Tibial nerve (tissue), 4 donors: ENCODE measurements at regions not wholly inside any gene's neighbourhood (a gene's known extent, or its start where the extent isn't known, plus 50 kb on each side); places are given as distances from the start of the nearest gene placed in this dataset.
"Not testable (repeated sequence)": the region's sequence is repeated elsewhere in the genome, so short reads cannot be mapped to it uniquely, and the experiment has no call there.

Experiments
- DNase-seq, 2 donors: peaks; one replicate each; pipeline ENCODE4 v3.0.0-alpha.2; 2019; ENCODE audit warnings: low spot score in 2 of 2
- H3K27ac ChIP-seq, 4 donors: fragments of 200-600 bp; sonication (generic) in 3 of 4; one replicate each; pipeline ENCODE4 v1.5.1; 2017 to 2019; ENCODE audit warnings: mild to moderate bottlenecking in 1 of 4
- H3K27me3 ChIP-seq, 2 donors: fragments of 200-600 bp; sonication (generic) in 1 of 2; one replicate each; pipeline versions ENCODE4 v1.5.1 to v1.6.0; 2017 to 2019
- H3K36me3 ChIP-seq, 3 donors: fragments of 200-600 bp; sonication (generic); one replicate each; pipeline ENCODE4 v1.5.1; 2018 to 2019
- H3K4me1 ChIP-seq, 4 donors: fragments of 200-600 bp; sonication (generic) in 3 of 4; one replicate each; pipeline ENCODE4 v1.5.1; 2017 to 2019
- H3K4me3 ChIP-seq, 4 donors: fragments of 200-600 bp; sonication (generic) in 3 of 4; one replicate each; pipeline ENCODE4 v1.5.1; 2017 to 2019; ENCODE audit warnings: mild to moderate bottlenecking in 1 of 4, moderate library complexity in 1 of 4
- H3K9me3 ChIP-seq, 4 donors: fragments of 200-600 bp; sonication (generic) in 3 of 4; one replicate each; pipeline ENCODE4 v1.5.1; 2017 to 2019
- EP300 ChIP-seq, 2 donors: sonication (generic); formaldehyde crosslinking; IDR thresholded peaks; one replicate each; pipeline ENCODE4 v1.6.1; 2017; ENCODE audit warnings: antibody characterized with exemption in 2 of 2, mild to moderate bottlenecking in 1 of 2
- POLR2A ChIP-seq, 2 donors: fragments of 450-650 bp; IDR thresholded peaks; one replicate each; pipeline ENCODE4 v1.6.1; 2017; ENCODE audit warnings: antibody characterized with exemption in 2 of 2, mild to moderate bottlenecking in 2 of 2, moderate library complexity in 2 of 2
- WGBS, 2 donors: methylation state at CpG; one replicate each; pipeline ENCODE4 v1.1.5; 2018; 5-methylcytosine and 5-hydroxymethylcytosine counted together
- TF ChIP-seq, protein P1 (sequence below), 5 experiments: fragments of 200-600 bp in 3 of 5; fragments of 450-650 bp in 2 of 5; sonication (generic) in 3 of 5; IDR thresholded peaks; one replicate each; pipeline ENCODE4 v1.5.1; 2016 to 2019; ENCODE audit warnings: antibody characterized with exemption in 5 of 5, mild to moderate bottlenecking in 3 of 5, moderate library complexity in 2 of 5

DNA sequence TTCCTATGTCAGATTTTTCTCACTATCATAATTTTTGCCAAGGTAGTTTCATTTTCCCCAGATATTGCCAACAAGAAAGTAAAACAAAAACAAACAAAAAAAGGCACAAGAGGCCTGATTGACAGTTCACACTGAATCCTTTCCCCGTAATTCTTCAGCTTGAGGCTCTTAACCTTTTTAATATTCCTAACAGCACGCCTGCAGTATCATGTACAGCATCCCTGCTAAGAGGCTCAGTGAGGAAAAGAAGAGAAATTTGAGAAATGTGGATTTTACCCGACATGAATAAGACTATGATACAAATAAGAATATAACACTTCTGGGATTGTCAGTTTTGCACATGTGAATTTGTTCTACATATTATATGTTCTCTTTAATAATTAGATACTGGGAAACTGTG, 182.4 kb upstream of the CDK1 start:
- Histone ChIP-seq H3K4me3 (no peak overlapping the region), H3K27me3 (no peaks in the 10 kb centered on the region), H3K27ac (no peak overlapping the region), H3K36me3 (no peaks in the 10 kb centered on the region), H3K4me1 (no peaks in the 10 kb centered on the region), H3K9me3 (no peaks in the 10 kb centered on the region)
- no peak for DNase-seq
- TF ChIP-seq POLR2A (IDR thresholded peaks at IDR 0.05) (no peak), EP300 (IDR thresholded peaks at IDR 0.05) (no peak)
- TF ChIP-seq, protein P1, sequence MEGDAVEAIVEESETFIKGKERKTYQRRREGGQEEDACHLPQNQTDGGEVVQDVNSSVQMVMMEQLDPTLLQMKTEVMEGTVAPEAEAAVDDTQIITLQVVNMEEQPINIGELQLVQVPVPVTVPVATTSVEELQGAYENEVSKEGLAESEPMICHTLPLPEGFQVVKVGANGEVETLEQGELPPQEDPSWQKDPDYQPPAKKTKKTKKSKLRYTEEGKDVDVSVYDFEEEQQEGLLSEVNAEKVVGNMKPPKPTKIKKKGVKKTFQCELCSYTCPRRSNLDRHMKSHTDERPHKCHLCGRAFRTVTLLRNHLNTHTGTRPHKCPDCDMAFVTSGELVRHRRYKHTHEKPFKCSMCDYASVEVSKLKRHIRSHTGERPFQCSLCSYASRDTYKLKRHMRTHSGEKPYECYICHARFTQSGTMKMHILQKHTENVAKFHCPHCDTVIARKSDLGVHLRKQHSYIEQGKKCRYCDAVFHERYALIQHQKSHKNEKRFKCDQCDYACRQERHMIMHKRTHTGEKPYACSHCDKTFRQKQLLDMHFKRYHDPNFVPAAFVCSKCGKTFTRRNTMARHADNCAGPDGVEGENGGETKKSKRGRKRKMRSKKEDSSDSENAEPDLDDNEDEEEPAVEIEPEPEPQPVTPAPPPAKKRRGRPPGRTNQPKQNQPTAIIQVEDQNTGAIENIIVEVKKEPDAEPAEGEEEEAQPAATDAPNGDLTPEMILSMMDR (IDR thresholded peaks at IDR 0.05), result no peak
- WGBS, 2 donors, result 84 to 89% methylated on average over 3 of the region's 3 CpGs

GRCh38 chr10:60594476-60595051, 183.7 kb upstream of the CDK1 start:
- H3K27me3 ChIP-seq, result no peaks in the 10 kb centered on the region
- TF ChIP-seq POLR2A (IDR thresholded peaks at IDR 0.05), result no peak
- no peak for TF ChIP-seq EP300 (IDR thresholded peaks at IDR 0.05)
- TF ChIP-seq, protein P1 (IDR thresholded peaks at IDR 0.05), result no peak

DNA sequence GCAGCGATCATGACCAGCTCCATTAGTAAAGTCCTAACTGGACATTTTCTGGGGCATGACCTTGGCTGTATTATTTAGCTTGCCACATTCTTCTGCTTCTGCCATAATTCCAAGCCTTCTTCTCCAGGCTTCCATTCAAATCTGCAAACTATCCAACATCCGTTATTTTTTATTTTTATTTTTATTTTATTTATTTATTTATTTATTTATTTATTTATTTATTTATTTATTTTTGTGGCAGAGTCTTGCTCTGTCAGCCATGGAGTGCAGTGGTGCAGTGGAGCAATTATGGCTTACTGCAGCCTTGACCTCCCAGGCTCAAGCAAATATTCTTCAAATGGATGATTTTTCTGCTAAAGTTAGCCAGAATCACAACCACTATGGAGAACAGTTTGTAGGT, 187.2 kb upstream of the CDK1 start:
- 92 to 93% methylated on average over 2 of the region's 2 CpGs for WGBS, 2 donors

More at GRCh38 chr10:60594476-60595051, 183.7 kb upstream of the CDK1 start:
- Histone ChIP-seq H3K4me3 (no peak overlapping the region), H3K36me3 (no peaks in the 10 kb centered on the region), H3K4me1 (no peaks in the 10 kb centered on the region), H3K9me3 (no peaks in the 10 kb centered on the region), H3K27ac (no peak overlapping the region)
- WGBS, 2 donors, result 83 to 92% methylated on average over 1 of the region's 1 CpG
- DNase-seq, result no peak

GRCh38 chr10:60589376-60589775, 188.9 kb upstream of the CDK1 start:
- no peaks in the 10 kb centered on the region for H3K9me3 ChIP-seq
- H3K4me1 ChIP-seq, result no peaks in the 10 kb centered on the region
- H3K27me3 ChIP-seq, result no peaks in the 10 kb centered on the region
- H3K27ac ChIP-seq, result no peak overlapping the region
- TF ChIP-seq, protein P1 (IDR thresholded peaks at IDR 0.05), result no peak
- no peak for TF ChIP-seq EP300 (IDR thresholded peaks at IDR 0.05)
- TF ChIP-seq POLR2A (IDR thresholded peaks at IDR 0.05), result no peak
- WGBS, 2 donors, result 78 to 87% methylated on average over 2 of the region's 2 CpGs
- no peaks in the 10 kb centered on the region for H3K36me3 ChIP-seq
- DNase-seq, result no peak
- H3K4me3 ChIP-seq, result no peak overlapping the region

More for the DNA sequence above, 187.2 kb upstream of the CDK1 start:
- Histone ChIP-seq H3K9me3 (no peaks in the 10 kb centered on the region), H3K27me3 (no peaks in the 10 kb centered on the region), H3K36me3 (no peaks in the 10 kb centered on the region), H3K4me3 (no peak overlapping the region), H3K4me1 (no peaks in the 10 kb centered on the region), H3K27ac (no peak overlapping the region)
- DNase-seq, result no peak
- no peak for TF ChIP-seq POLR2A (IDR thresholded peaks at IDR 0.05)
- TF ChIP-seq, protein P1 (IDR thresholded peaks at IDR 0.05), result no peak
- TF ChIP-seq EP300 (IDR thresholded peaks at IDR 0.05), result no peak

GRCh38 chr10:60581782-60582181, 192.1 kb upstream of the ANK3 start:
- not testable (repeated sequence) for H3K27ac ChIP-seq, H3K9me3 ChIP-seq, DNase-seq, H3K36me3 ChIP-seq, H3K4me3 ChIP-seq, H3K4me1 ChIP-seq, H3K27me3 ChIP-seq
- WGBS, 2 donors, result 95 to 97% methylated on average over 2 of the region's 2 CpGs

DNA sequence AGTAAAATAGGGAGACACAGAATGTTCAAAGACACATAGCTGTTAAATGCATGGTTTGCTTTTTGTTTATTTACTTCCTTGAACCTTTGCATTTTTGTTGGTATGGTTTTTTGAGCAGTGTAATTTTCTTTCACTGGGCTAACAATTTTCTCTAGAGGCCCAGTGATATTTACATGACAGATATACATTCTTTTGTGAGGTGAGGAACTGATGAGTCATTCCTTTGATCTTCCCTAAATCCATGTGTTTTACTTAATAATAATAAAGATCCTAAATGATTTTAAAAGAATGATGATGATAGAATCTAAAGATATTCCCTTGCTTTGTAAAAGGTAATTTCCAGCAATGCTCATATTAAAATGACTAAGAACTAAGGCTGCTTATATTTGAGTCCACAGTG, 188.5 kb upstream of the ANK3 start:
- DNase-seq, result no peak
- Histone ChIP-seq H3K36me3 (no peaks in the 10 kb centered on the region), H3K27ac (no peak overlapping the region), H3K4me3 (no peak overlapping the region), H3K9me3 (no peaks in the 10 kb centered on the region), H3K27me3 (no peaks in the 10 kb centered on the region), H3K4me1 (peaks cover 0 to 30% (median 0%) of the 10 kb centered on the region in 4 donors)
- TF ChIP-seq EP300 (IDR thresholded peaks at IDR 0.05) (no peak), POLR2A (IDR thresholded peaks at IDR 0.05) (no peak)
- TF ChIP-seq, protein P1 (IDR thresholded peaks at IDR 0.05), result no peak
